SK-N-SH treated with all-trans-retinoic acid at 6 μM for 48 hours (cell line): ENCODE measurements at regions not wholly inside any gene's neighbourhood (a gene's known extent, or its start where the extent isn't known, plus 50 kb on each side); places are given as distances from the start of the nearest gene placed in this dataset.

Source experiments
- ATAC-seq: fragments of 200-7000 bp; cut with Tn5 transposase; 3 replicates; pipeline ENCODE4 v1.9.1; 2020; ENCODE audit warnings: mild to moderate bottlenecking, moderate library complexity
- ARNTL ChIP-seq: fragments of 450-650 bp; formaldehyde crosslinking; IDR thresholded peaks from 2 replicates; pipeline ENCODE4 v1.5.0; 2020; ENCODE audit warnings: low read depth, mild to moderate bottlenecking, moderate library complexity, borderline replicate concordance
- BACH2 ChIP-seq: fragments of 250-450 bp; sonication (Bioruptor Pico); IDR thresholded peaks from 2 replicates; pipeline ENCODE4 v1.9.0; 2021; ENCODE audit warnings: mild to moderate bottlenecking, borderline replicate concordance
- CSDC2 ChIP-seq: fragments of 250-450 bp; sonication (Bioruptor Pico); IDR thresholded peaks from 2 replicates; pipeline ENCODE4 v1.5.0; 2020; ENCODE audit warnings: mild to moderate bottlenecking, moderate library complexity
- ESRRG ChIP-seq: fragments of 250-450 bp; sonication (Bioruptor Pico); IDR thresholded peaks from 2 replicates; pipeline ENCODE4 v1.6.1; 2021; ENCODE audit warnings: mild to moderate bottlenecking
- GLIS3 ChIP-seq: fragments of 250-450 bp; sonication (Bioruptor Pico); IDR thresholded peaks from 2 replicates; pipeline ENCODE4 v1.5.0; 2020; ENCODE audit warnings: mild to moderate bottlenecking, moderate library complexity
- ISL1 ChIP-seq: fragments of 250-450 bp; sonication (Bioruptor Pico); IDR thresholded peaks from 2 replicates; pipeline ENCODE4 v2.1.2; 2022; ENCODE audit warnings: mild to moderate bottlenecking, moderate library complexity
- OSR1 ChIP-seq: fragments of 250-450 bp; sonication (Bioruptor Pico); IDR thresholded peaks from 2 replicates; pipeline ENCODE4 v1.8.0; 2022; ENCODE audit warnings: moderate library complexity, mild to moderate bottlenecking, inconsistent platforms
- PPARA ChIP-seq: fragments of 250-450 bp; sonication (Bioruptor Pico); IDR thresholded peaks from 2 replicates; pipeline ENCODE4 v1.5.0; 2020; ENCODE audit warnings: mild to moderate bottlenecking, borderline replicate concordance
- RARB ChIP-seq: fragments of 250-450 bp; sonication (Bioruptor Pico); IDR thresholded peaks from 2 replicates; pipeline ENCODE4 v1.8.0; 2021; ENCODE audit warnings: mild to moderate bottlenecking, moderate library complexity
- SNAI2 ChIP-seq: fragments of 250-450 bp; sonication (Bioruptor Pico); IDR thresholded peaks from 2 replicates; pipeline ENCODE4 v1.5.0; 2020; ENCODE audit warnings: mild to moderate bottlenecking, moderate library complexity
- TCF4 ChIP-seq: fragments of 250-450 bp; sonication (Bioruptor Pico); IDR thresholded peaks from 2 replicates; pipeline ENCODE4 v1.8.0; 2021; ENCODE audit warnings: mild to moderate bottlenecking, moderate library complexity, borderline replicate concordance
- TOX ChIP-seq: fragments of 250-450 bp; sonication (Bioruptor Pico); IDR thresholded peaks from 2 replicates; pipeline ENCODE4 v1.8.0; 2021; ENCODE audit warnings: mild to moderate bottlenecking, moderate library complexity, borderline replicate concordance
- ZC3H10 ChIP-seq: fragments of 250-450 bp; sonication (Bioruptor Pico); IDR thresholded peaks from 2 replicates; pipeline ENCODE4 v1.5.1; 2021; ENCODE audit warnings: mild to moderate bottlenecking, moderate library complexity
- ZFP3 ChIP-seq: fragments of 250-450 bp; sonication (Bioruptor Pico); IDR thresholded peaks from 2 replicates; pipeline ENCODE4 v1.5.0; 2020; ENCODE audit warnings: mild to moderate bottlenecking, moderate library complexity
- ZFP30 ChIP-seq: fragments of 450-650 bp; formaldehyde crosslinking; IDR thresholded peaks from 2 replicates; pipeline ENCODE4 v1.5.0; 2022; ENCODE audit warnings: mild to moderate bottlenecking, moderate library complexity
- ZNF565 ChIP-seq: fragments of 450-650 bp; formaldehyde crosslinking; conservative IDR thresholded peaks from 2 replicates; pipeline ENCODE4 v1.5.0; 2020; ENCODE audit warnings: low read depth, mild to moderate bottlenecking, moderate library complexity
- ZNF70 ChIP-seq: fragments of 450-650 bp; formaldehyde crosslinking; IDR thresholded peaks from 2 replicates; pipeline ENCODE4 v1.5.0; 2020; ENCODE audit warnings: mild to moderate bottlenecking, moderate library complexity
- ZNF8 ChIP-seq: fragments of 450-650 bp; formaldehyde crosslinking; IDR thresholded peaks from 2 replicates; pipeline ENCODE4 v1.5.0; 2020; ENCODE audit warnings: mild to moderate bottlenecking, moderate library complexity
- TF ChIP-seq, protein P1 (sequence below): fragments of 250-450 bp; sonication (Bioruptor Pico); IDR thresholded peaks from 2 replicates; pipeline ENCODE4 v1.5.1; 2020; ENCODE audit warnings: low read depth, mild to moderate bottlenecking, moderate library complexity
- TF ChIP-seq, protein P2 (sequence below): fragments of 250-450 bp; sonication (Bioruptor Pico); IDR thresholded peaks from 2 replicates; pipeline ENCODE4 v1.5.1; 2021; ENCODE audit warnings: mild to moderate bottlenecking, moderate library complexity
- TF ChIP-seq, protein P3 (sequence below): fragments of 250-450 bp; sonication (Bioruptor Pico); IDR thresholded peaks from 2 replicates; pipeline ENCODE4 v1.8.0; 2021; ENCODE audit warnings: low read depth, mild to moderate bottlenecking, moderate library complexity, borderline replicate concordance
- TF ChIP-seq, protein P4 (sequence below): fragments of 250-450 bp; sonication (Bioruptor Pico); IDR thresholded peaks from 2 replicates; pipeline ENCODE4 v1.8.0; 2020; ENCODE audit warnings: mild to moderate bottlenecking, moderate library complexity, borderline replicate concordance
- TF ChIP-seq, protein P5 (sequence below): fragments of 250-450 bp; sonication (Bioruptor Pico); IDR thresholded peaks from 2 replicates; pipeline ENCODE4 v1.5.0; 2020; ENCODE audit warnings: mild to moderate bottlenecking, moderate library complexity

DNA sequence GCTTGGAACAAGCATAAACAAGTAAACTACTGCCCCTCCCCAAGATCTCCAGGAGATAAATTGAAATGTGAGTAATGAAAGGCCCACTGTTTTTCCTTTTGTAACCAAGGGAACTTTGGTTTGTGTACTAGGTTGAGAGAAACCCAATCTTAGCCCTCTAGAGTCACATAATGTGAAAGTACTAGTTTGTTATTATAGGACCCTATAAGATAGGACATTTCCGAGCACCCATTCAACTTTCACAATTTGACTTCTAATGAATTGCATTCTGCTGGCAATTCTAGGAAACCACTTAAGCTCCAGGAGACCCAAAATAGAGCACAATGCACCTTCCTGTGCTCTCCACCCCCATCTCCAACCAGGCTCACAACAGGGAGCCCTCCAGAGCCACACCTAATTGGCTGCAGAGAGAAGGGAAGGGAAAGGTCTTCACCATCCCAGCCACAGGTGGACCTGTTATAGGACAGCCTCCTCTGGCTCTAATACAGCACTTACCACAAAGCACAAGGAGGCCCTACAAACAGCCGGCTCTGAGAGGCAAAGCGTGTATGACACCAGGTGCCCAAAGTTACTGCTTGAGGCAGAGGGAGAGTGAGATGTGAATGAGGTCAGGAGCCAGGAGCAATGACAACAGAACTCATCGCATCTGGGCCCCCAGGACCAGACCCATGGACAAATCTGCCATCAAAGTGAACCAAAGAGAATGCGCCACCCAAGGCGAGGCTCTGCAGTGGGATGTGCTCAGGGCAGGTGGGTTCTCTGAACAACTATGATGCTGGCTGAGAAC lies 163.3 kb upstream of the NTF3 start:
- no peak for ATAC-seq
- TF ChIP-seq ZNF8 (CRISPR knock-in tag) (no peak), ISL1 (no peak), SNAI2 (CRISPR knock-in tag) (no peak)
- TF ChIP-seq, protein P1, sequence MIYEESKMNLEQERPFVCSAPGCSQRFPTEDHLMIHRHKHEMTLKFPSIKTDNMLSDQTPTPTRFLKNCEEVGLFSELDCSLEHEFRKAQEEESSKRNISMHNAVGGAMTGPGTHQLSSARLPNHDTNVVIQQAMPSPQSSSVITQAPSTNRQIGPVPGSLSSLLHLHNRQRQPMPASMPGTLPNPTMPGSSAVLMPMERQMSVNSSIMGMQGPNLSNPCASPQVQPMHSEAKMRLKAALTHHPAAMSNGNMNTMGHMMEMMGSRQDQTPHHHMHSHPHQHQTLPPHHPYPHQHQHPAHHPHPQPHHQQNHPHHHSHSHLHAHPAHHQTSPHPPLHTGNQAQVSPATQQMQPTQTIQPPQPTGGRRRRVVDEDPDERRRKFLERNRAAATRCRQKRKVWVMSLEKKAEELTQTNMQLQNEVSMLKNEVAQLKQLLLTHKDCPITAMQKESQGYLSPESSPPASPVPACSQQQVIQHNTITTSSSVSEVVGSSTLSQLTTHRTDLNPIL, result no peak
- TF ChIP-seq, protein P2, sequence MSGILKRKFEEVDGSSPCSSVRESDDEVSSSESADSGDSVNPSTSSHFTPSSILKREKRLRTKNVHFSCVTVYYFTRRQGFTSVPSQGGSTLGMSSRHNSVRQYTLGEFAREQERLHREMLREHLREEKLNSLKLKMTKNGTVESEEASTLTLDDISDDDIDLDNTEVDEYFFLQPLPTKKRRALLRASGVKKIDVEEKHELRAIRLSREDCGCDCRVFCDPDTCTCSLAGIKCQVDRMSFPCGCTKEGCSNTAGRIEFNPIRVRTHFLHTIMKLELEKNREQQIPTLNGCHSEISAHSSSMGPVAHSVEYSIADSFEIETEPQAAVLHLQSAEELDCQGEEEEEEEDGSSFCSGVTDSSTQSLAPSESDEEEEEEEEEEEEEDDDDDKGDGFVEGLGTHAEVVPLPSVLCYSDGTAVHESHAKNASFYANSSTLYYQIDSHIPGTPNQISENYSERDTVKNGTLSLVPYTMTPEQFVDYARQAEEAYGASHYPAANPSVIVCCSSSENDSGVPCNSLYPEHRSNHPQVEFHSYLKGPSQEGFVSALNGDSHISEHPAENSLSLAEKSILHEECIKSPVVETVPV (CRISPR knock-in tag), result no peak
- TF ChIP-seq, all 23 proteins: peak for 0

DNA sequence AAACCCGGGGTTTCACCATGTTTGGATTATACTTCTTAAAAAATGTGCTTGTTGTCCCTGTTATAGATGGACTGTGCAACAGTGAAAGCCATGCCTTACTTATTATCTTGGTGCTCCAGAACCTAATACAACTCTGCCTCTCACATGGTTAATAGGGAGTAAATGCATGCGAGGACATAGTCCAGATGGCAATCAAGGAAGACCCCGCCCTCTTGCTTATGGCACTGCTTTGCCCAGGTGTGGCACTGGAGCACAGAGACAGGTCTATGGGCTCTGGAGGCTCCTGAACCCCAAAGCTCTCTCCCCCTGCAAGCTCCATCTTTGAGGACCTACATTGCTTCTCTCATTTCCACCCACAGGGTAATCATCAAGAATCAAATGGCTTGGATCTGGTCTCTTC lies 162.1 kb upstream of the NTF3 start:
- no peak for ATAC-seq
- no peak for TF ChIP-seq ZNF565
- TF ChIP-seq, protein P3, sequence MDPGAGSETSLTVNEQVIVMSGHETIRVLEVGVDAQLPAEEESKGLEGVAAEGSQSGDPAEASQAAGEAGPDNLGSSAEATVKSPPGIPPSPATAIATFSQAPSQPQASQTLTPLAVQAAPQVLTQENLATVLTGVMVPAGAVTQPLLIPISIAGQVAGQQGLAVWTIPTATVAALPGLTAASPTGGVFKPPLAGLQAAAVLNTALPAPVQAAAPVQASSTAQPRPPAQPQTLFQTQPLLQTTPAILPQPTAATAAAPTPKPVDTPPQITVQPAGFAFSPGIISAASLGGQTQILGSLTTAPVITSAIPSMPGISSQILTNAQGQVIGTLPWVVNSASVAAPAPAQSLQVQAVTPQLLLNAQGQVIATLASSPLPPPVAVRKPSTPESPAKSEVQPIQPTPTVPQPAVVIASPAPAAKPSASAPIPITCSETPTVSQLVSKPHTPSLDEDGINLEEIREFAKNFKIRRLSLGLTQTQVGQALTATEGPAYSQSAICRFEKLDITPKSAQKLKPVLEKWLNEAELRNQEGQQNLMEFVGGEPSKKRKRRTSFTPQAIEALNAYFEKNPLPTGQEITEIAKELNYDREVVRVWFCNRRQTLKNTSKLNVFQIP, result no peak
- no peak for TF ChIP-seq RARB (CRISPR knock-in tag)
- no peak for TF ChIP-seq ZFP3 (CRISPR knock-in tag)
- no peak for TF ChIP-seq ISL1

DNA sequence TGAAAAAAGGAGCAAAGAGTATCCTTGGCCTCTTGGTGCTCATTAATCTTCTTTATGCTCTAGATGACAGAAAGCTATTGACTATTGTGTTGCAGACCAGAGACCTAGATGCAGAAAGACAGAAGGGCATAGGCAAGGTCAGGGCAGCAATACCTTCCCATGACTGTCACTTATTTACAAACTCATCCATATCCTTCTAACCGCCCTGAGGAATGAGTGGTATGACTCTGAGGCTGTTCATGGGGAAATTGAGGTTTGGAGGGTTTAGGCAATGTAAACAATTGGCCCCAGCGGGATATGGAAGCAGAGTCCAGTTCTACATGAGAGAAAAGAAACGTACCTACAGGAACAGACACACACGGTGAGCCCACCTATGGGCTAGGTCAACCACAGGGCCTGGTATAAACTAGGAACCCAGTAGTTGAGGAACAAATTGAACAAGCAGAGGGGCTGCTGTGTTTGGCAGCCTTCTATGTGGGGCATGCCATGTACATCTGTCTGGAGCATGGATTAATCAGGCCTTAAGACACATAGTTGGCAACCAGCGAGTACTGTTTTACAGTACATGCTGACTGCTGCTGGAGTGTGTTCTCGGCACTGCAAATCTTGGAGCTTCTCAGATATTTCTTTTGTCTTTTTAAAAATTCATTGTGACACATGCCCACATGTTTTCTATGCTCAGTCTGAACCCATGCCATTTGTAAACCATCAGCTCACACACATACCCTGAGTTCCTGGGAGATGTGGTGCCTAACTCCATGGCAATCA lies 159.7 kb upstream of the NTF3 start:
- TF ChIP-seq ZNF8 (CRISPR knock-in tag) (no peak), RARB (CRISPR knock-in tag) (no peak), TOX (CRISPR knock-in tag) (no peak), ARNTL (CRISPR knock-in tag) (no peak), ZNF70 (CRISPR knock-in tag) (no peak), ESRRG (CRISPR knock-in tag) (no peak)
- TF ChIP-seq, all 23 proteins: peak for 0

DNA sequence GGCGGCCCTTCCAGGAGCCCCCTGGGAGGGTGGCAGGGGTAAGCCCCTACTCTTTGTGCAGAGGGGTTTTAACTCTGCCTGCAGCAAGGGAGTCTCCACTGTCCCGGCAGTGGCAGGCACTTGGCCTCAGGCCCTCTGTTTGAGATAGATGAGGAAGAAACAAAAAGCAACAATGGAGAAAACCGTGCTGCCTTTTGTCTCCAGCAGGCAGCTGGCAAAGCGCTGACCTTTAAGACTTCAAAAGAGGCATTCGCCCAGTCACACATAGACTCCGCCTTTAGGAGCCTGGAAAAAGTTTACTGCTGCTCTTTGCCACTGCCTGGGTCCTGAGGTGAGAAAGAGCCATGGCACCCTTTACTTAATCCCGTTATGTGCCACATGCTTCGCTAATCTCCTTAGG lies 158.2 kb upstream of the NTF3 start:
- TF ChIP-seq OSR1 (CRISPR knock-in tag), result no peak
- TF ChIP-seq ZNF70 (CRISPR knock-in tag), result no peak
- no peak for TF ChIP-seq ZNF565
- no peak for TF ChIP-seq ZC3H10 (CRISPR knock-in tag)
- TF ChIP-seq CSDC2 (CRISPR knock-in tag), result no peak
- TF ChIP-seq, protein P4, sequence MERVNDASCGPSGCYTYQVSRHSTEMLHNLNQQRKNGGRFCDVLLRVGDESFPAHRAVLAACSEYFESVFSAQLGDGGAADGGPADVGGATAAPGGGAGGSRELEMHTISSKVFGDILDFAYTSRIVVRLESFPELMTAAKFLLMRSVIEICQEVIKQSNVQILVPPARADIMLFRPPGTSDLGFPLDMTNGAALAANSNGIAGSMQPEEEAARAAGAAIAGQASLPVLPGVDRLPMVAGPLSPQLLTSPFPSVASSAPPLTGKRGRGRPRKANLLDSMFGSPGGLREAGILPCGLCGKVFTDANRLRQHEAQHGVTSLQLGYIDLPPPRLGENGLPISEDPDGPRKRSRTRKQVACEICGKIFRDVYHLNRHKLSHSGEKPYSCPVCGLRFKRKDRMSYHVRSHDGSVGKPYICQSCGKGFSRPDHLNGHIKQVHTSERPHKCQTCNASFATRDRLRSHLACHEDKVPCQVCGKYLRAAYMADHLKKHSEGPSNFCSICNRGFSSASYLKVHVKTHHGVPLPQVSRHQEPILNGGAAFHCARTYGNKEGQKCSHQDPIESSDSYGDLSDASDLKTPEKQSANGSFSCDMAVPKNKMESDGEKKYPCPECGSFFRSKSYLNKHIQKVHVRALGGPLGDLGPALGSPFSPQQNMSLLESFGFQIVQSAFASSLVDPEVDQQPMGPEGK (CRISPR knock-in tag), result no peak
- no peak for TF ChIP-seq ESRRG (CRISPR knock-in tag)
- TF ChIP-seq BACH2 (CRISPR knock-in tag), result no peak
- TF ChIP-seq TOX (CRISPR knock-in tag), result no peak
- no peak for TF ChIP-seq GLIS3
- no peak for TF ChIP-seq ISL1
- TF ChIP-seq, protein P1, result no peak
- TF ChIP-seq, protein P5, sequence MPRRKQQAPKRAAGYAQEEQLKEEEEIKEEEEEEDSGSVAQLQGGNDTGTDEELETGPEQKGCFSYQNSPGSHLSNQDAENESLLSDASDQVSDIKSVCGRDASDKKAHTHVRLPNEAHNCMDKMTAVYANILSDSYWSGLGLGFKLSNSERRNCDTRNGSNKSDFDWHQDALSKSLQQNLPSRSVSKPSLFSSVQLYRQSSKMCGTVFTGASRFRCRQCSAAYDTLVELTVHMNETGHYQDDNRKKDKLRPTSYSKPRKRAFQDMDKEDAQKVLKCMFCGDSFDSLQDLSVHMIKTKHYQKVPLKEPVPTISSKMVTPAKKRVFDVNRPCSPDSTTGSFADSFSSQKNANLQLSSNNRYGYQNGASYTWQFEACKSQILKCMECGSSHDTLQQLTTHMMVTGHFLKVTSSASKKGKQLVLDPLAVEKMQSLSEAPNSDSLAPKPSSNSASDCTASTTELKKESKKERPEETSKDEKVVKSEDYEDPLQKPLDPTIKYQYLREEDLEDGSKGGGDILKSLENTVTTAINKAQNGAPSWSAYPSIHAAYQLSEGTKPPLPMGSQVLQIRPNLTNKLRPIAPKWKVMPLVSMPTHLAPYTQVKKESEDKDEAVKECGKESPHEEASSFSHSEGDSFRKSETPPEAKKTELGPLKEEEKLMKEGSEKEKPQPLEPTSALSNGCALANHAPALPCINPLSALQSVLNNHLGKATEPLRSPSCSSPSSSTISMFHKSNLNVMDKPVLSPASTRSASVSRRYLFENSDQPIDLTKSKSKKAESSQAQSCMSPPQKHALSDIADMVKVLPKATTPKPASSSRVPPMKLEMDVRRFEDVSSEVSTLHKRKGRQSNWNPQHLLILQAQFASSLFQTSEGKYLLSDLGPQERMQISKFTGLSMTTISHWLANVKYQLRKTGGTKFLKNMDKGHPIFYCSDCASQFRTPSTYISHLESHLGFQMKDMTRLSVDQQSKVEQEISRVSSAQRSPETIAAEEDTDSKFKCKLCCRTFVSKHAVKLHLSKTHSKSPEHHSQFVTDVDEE (CRISPR knock-in tag), result no peak
- TF ChIP-seq ZFP30 (CRISPR knock-in tag), result no peak
- no peak for TF ChIP-seq RARB (CRISPR knock-in tag)
- no peak for TF ChIP-seq TCF4 (CRISPR knock-in tag)
- TF ChIP-seq PPARA (CRISPR knock-in tag), result no peak
- TF ChIP-seq ARNTL (CRISPR knock-in tag), result no peak
- no peak for TF ChIP-seq SNAI2 (CRISPR knock-in tag)
- ATAC-seq, result no peak

More for the DNA sequence above, 159.7 kb upstream of the NTF3 start:
- no peak for ATAC-seq
